Esophagus squamous epithelium (tissue), 4 donors: ENCODE measurements at regions not wholly inside any gene's neighbourhood (a gene's known extent, or its start where the extent isn't known, plus 50 kb on each side); places are given as distances from the start of the nearest gene placed in this dataset.

ENCODE experiments used
- CTCF ChIP-seq, 6 experiments: fragments of 450-650 bp in 4 of 6; fragments of 200-600 bp in 2 of 6; sonication (generic) in 2 of 6; IDR thresholded peaks; one replicate each; pipeline ENCODE4 v1.5.1; 2016 to 2019; ENCODE audit warnings: antibody characterized with exemption in 6 of 6, mild to moderate bottlenecking in 4 of 6, moderate library complexity in 4 of 6
- POLR2A ChIP-seq, 4 donors: fragments of 450-650 bp; IDR thresholded peaks; one replicate each; pipeline ENCODE4 v1.6.1; 2017; ENCODE audit warnings: antibody characterized with exemption in 4 of 4, mild to moderate bottlenecking in 4 of 4, moderate library complexity in 3 of 4

- TF ChIP-seq CTCF (IDR thresholded peaks at IDR 0.05): no peak
- TF ChIP-seq POLR2A (IDR thresholded peaks at IDR 0.05): no peak
These were observed 1070.7 kb downstream of the CNTNAP5 start for GRCh38 chr2:125095826-125096225.
